Hepatic stellate cell (primary cell): ENCODE measurements at regions not wholly inside any gene's neighbourhood (a gene's known extent, or its start where the extent isn't known, plus 50 kb on each side); places are given as distances from the start of the nearest gene placed in this dataset.
A peak's percentile ranks its signal among the peaks of the same experiment; 100 is the strongest.
"Not testable (repeated sequence)": the region's sequence is repeated elsewhere in the genome, so short reads cannot be mapped to it uniquely, and the experiment has no call there.

Experiments
- DNase-seq: peaks from one replicate; pipeline ENCODE4 v3.0.0; 2011; ENCODE audit warnings: low spot score

DNA sequence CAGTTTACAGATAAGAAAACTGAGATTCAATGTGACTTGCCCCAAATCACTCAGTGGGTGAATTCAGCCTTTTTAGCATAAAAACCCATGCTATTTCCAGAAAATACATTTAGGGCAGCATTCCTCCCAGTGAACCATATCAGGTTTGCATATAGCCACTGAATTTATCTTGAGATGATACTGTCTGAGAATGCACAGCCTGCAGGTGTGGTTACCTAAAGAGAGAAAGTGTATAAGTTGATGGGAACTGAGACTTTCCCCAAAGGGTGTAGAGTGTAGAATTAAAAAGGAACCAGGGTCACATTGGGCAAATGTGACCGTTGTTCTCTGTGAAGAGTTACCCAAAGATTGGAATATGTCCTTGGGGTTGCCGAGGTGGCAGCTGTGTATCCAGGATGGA, 100.0 kb upstream of the PIK3R1 start:
- DNase-seq, result no peak

GRCh38 chr5:68114378-68115040, 101.0 kb upstream of the PIK3R1 start:
- peak; percentile 43 for DNase-seq

DNA sequence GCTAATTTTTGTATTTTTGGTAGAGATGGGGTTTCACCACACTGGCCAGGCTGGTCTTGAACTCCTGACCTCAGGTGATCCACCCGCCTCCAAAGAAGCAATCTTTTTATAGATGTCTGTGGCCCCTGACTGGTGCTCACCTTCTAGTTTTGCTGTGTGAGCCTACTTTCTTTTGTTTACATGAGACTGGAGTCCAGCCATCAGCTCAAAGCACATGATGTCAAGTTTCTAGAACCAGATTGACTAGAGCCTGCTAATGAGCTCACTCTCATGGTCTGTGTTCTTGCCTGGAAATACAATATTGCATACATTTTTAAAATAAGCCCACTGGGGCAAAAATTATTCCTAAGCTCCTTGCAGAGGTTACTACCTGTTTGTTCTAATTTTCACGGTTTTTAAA, 102.9 kb upstream of the PIK3R1 start:
- no peak for DNase-seq

- no peak for DNase-seq
Observed at GRCh38 chr5:68110894-68111293, 104.7 kb upstream of the PIK3R1 start.

DNA sequence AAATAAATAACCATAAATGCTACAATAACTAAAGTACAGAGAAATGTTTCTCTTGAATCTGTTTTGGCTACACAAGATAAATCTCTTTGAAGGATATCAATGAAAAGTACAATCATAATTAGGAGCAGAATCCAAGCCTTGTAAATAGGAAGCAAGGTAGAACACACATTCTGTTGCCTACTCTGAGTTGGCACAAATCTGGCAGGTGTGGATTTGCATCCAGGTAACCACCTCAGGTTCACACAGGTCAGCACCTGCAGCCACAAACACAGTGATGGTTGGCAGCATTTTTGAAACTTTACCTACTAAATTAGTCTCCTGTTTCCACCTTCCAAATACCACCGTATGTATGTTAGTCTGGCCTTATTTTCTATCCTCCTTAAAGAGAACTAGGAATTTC, 105.3 kb upstream of the PIK3R1 start:
- DNase-seq, result no peak

GRCh38 chr5:68104217-68104616, 111.3 kb upstream of the PIK3R1 start:
- DNase-seq, result not testable (repeated sequence)

DNA sequence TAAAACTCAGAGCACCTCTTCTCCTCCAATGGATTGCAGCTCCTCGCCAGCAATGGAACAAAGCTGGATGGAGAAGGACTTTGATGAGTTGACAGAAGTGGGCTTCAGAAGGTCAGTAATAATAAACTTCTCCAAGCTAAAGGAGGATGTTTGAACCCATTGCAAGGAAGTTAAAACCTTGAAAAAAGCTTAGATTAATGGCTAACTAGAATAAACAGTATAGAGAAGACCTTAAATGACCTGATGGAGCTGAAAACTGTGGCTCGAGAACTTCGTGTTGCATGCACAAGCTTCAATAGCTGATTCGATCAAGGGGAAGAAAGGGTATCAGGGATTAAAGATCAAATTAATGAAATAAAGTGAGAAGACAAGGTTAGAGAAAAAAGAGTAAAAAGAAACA, 112.3 kb upstream of the PIK3R1 start:
- DNase-seq, result not testable (repeated sequence)

DNA sequence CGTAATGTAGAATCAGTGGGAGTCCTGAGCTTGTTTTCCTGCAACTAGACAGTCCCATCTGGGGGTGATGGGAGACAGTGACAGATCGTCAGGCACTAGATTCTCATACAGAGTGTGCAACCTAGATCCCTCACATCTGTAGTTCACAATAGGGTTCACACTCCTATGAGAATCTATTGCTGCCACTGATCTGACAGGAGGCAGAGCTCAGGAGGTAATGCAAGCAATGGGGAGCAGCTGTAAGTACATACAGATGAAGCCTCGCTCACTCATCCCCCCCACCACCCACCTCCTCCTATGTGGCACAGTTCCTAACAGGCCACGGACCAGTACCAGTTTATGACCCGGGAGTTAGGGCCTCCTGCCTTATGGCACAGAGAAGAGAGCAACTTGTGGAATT, 116.2 kb upstream of the PIK3R1 start:
- no peak for DNase-seq

DNA sequence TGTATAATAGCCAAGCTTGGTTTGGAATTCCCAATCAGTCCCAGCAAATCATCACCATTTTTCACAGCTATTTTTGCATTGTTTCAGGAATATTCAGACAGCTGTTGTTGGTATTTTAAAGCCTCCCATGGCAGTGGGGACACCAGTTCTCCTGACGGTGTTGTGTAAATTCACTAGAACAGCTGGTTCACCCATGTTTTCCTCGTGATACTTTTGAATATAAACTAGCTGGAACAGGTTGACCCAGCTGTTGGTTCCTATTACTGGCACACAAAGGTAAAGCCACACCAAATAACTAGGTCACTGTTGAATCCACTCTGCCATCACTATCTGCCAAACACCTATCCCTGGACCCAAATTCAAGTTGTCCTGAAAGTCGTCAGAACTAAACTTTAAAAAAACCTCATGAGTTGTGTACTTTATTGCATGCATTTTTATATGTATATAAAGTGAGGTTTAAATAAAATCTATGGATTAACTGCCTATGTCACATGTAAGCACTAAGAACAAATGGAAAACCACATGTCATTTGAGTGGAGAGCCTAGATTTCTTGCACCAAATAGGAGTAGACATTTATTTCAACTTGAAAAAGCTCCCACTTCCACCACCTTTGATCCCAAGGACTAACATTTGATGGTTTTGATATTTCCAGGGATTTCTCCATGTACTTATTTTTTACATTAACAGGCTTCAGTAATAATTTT, 121.9 kb upstream of the PIK3R1 start:
- DNase-seq, result no peak

DNA sequence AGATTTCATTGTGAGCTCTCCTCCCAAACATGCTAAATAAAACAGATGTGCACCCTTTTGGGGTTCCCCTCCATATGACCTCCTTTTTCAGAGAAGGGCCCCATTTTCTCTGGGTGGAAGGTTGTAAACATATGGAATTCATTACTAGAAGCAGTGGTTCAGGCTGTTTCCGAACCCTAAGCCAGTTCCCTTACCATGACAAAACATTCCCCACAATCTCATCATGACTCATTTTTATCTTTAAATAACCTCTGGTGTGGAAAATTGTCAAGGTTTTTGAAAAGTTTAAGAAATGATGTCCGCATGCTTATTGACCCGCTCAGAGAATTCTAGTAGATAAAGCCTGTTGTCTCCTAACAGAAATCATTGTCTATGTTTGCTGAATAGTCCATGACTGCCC, 127.3 kb upstream of the PIK3R1 start:
- peak; percentile 5 for DNase-seq

DNA sequence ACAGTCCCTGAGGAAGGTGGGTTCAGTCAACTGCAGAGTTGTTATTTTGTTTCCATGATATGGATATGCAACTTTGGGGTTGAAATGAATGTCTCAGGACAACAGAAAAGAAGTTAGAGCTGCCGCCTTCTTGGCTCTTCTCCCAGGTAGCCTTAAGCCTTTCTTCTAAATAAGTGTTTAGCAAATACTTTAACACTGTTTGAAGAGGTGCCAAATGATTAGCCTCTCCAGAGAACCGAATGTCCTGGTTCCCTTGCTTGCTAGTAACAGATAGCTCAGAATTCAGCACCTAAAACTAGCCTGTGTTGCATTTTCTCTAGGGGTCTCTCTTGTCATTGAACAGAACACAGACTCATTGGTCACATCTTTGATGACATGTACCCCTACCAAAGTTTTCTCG, 127.7 kb upstream of the PIK3R1 start:
- DNase-seq, result no peak

DNA sequence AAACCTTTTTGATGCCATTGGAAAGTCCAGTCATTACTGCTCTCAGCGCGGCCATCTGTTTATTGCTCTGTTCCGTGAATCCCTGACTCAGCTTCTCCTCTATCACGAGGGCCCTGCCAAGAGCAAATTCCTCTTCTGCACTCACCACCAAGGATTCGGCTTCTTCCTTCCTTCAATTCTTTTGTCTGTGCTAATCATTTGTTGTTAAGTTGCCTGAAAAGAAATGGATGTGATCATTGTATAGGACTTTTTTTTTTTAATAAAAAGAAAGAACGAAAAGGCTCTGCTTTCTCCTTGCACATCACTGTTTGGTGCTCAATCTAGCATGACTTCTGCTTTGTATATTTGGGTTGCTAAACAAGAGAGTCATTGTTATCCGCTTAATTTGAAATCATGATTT, 128.7 kb upstream of the PIK3R1 start:
- no peak for DNase-seq

DNA sequence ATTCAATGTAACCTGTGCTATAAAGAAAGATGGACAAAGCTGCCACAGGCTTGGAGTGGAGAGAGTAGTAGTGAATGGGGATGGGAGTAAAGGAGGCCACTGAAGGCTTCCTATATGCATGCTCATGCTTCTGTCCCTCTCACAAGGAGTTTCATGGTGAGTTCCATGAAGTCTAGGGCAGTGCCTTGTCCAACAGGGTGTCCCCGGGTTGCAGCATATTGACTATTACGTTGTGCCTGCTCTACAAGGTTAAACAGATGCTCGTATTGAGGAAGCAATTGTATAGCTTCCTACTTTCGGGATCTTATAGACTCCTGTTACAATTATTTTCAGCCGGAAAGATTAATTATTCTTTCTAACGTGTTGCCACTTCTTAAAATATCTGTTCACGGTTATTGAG, 129.1 kb upstream of the PIK3R1 start:
- DNase-seq, result no peak

DNA sequence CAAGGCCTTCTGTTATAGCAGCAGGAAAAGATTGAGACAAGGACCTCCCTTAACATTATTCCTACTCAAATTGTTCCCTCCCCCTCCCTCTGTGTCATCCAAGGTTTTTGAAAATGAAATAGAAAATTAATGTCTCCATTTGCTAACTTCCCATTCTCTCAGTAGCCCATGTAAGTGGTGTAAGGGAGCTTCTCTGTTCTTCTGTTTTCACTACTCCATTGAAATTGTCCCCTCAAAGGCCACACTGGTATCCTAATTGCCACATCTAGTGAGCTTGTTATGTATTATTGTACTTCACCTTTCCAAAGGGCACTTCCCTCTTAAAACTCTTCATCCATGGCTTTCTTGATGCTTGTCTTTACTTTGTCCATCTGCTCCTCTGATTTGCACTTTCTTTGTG, 131.2 kb upstream of the PIK3R1 start:
- no peak for DNase-seq

DNA sequence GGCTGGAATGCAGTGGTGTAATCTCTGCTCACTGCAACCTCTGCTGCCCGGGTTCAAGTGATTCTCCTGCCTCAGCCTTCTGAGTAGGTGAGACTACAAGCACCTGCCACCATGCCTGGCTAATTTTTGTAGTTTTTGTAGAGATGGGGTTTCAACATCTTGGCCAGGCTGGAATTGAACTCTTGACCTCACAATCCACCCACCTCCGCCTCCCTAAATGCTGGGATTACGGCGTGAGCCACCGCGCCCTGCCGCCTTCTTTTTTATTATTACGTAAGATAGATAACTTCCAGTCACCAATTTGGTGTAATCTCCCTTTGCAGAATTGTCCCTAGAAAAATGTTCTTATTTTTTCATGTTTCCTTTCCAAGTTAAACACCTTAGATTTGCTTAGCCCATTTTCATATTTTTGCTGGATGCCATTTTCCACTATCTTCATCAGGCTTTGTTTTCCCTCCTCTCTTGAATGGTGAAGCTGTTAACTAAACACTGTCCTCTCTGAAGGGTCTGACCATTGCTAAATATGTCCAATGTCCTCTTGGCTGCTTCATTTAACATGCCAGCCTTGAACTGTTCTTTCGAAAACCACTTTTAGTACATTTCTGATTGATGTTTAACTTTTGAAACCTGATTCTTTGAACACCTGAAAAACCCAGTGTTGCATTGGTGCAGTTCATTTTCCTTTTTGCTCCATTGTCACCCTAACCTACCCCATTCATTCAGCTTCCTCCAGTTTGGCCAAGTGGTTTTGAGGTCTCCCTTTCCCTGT, 135.1 kb upstream of the PIK3R1 start:
- DNase-seq, result no peak

DNA sequence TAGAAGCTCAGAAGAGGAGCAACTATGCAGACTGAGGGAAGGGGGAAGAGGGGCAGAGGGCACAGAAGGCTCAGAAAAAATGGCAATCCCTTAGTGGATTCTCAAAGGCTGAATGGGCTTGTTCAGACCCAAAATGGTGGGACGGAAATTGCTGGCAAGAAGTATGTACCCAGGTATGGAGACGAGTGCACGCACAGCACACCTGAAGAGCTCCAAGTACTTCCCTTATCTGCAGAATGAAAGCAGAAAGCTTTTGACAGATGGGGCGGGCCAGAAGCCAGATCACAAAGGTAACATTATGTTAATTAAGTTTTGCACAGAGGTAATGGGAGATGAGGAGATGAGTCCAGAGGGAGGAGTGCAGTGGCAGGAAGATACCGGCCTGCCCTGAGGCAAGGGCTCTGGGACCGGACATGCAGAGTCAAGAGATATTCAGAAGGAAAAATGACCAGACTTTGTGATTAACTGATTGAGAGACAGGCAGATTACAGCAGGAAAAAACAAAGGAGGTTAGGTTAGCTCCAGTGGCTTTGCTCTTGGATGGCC, 138.1 kb upstream of the PIK3R1 start:
- DNase-seq, result no peak

- DNase-seq, result no peak
Observed at GRCh38 chr5:68074633-68075032, 140.9 kb upstream of the PIK3R1 start.

- DNase-seq, result no peak
Observed at GRCh38 chr5:68074048-68074632, 141.4 kb upstream of the PIK3R1 start.

GRCh38 chr5:68071736-68072135, 143.8 kb upstream of the PIK3R1 start:
- no peak for DNase-seq

- no peak for DNase-seq
Observed at GRCh38 chr5:68071282-68071632, 144.3 kb upstream of the PIK3R1 start.

DNA sequence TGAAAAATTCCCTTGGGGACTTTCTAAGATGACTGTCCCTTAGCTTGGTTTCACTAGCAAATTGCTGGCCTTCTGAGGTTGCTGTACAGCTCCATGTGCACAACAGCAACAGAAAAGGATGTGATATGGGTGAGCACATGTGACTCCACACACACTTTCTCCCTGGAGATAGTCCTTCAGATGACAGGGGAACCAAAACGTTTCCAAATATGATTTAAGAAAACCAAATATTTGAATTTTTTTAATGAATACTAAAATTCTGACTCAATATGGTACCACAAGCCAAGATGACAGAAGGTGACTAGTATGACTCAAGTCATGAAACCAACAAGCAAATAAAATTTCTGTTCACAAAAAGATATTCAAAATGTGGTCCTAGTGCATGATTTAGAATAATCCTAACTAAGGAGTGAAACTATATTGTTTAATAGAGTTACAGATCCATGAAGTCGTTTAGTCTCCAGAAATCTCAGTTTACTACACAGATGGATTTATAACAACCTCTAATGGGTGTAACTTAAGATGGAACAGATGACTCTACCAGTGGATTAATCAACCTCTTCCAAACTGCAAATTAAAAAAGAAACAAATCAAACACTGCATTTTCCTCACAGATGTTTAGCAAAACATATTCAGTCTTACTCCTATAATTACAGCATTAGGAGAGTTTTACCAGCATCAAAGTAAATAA, 144.8 kb upstream of the PIK3R1 start:
- no peak for DNase-seq

- DNase-seq, result no peak
Observed at GRCh38 chr5:68067976-68068603, 147.5 kb upstream of the PIK3R1 start.
